ENCODE measurements at regions not wholly inside any gene's neighbourhood (a gene's known extent, or its start where the extent isn't known, plus 50 kb on each side); places are given as distances from the start of the nearest gene placed in this dataset.

DNA sequence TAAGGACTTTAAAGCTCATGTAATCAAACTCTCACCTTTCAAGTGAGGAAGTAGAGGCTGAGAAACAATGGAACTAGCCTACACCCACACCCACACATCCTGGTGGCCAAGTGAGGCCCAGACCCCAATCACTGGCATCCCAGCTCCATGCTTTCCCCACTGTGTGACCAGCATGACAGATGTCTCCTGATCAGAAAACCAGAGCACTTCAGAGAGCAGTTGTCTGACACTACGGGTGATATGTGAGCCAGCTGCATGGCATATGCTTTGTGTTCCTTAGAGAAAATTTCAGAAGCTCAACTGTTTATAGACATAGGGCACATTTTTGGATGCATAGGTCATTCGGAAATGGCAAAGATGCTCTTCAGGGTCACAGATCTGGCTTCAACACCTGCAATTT lies 315.2 kb downstream of the NDFIP2 start:
- no peak for ATAC-seq
- no peak overlapping the region for H3K27ac ChIP-seq
- H3K36me3 ChIP-seq = no peaks in the 10 kb centered on the region
- peaks cover 4% of the 10 kb centered on the region for H3K27me3 ChIP-seq
- H3K4me1 ChIP-seq = no peaks in the 10 kb centered on the region
- TF ChIP-seq POLR2A (IDR thresholded peaks at IDR 0.05) (no peak), POLR2AphosphoS5 (IDR thresholded peaks at IDR 0.05) (no peak), EP300 (IDR thresholded peaks at IDR 0.05) (no peak), CTCF (IDR thresholded peaks at IDR 0.05) (no peak)
- H3K9me3 ChIP-seq = peaks cover 0 to 4% (median 0%) of the 10 kb centered on the region in 3 donors
- H3K4me3 ChIP-seq = no peak overlapping the region
- 90% methylated on average over 2 of the region's 2 CpGs; no CpG with 5 or more reads in 1 of the 2 donors for WGBS, 2 donors (ENCODE audit: low coverage in 1 of 2)

- ATAC-seq = no peak
- Histone ChIP-seq H3K4me1 (no peaks in the 10 kb centered on the region), H3K36me3 (no peaks in the 10 kb centered on the region), H3K27me3 (peaks cover 4% of the 10 kb centered on the region), H3K27ac (no peak overlapping the region), H3K9me3 (peaks cover 0 to 14% (median 0%) of the 10 kb centered on the region in 3 donors), H3K4me3 (no peak overlapping the region)
- TF ChIP-seq EP300 (IDR thresholded peaks at IDR 0.05) (no peak), POLR2AphosphoS5 (IDR thresholded peaks at IDR 0.05) (no peak), CTCF (IDR thresholded peaks at IDR 0.05) (no peak), POLR2A (IDR thresholded peaks at IDR 0.05) (no peak)
- 29 to 42% methylated on average over 1 of the region's 1 CpG for WGBS, 2 donors (ENCODE audit: low coverage in 1 of 2)
Measured at GRCh38 chr13:79794931-79795330, 314.0 kb downstream of the NDFIP2 start.

- H3K36me3 ChIP-seq = no peaks in the 10 kb centered on the region
- H3K27ac ChIP-seq = no peak overlapping the region
- ATAC-seq = no peak
- H3K27me3 ChIP-seq = peaks cover 4% of the 10 kb centered on the region
- peaks cover 0 to 36% (median 0%) of the 10 kb centered on the region in 3 donors for H3K9me3 ChIP-seq
- no peak overlapping the region for H3K4me3 ChIP-seq
- H3K4me1 ChIP-seq = no peaks in the 10 kb centered on the region
- no peak for TF ChIP-seq CTCF (IDR thresholded peaks at IDR 0.05)
Measured at GRCh38 chr13:79792716-79793115, 311.8 kb downstream of the NDFIP2 start.

GRCh38 chr13:79791471-79792042 lies 310.6 kb downstream of the NDFIP2 start:
- no CpG with 5 or more reads among the region's 2 CpGs for WGBS, 2 donors (ENCODE audit: low coverage in 1 of 2)
- Histone ChIP-seq H3K4me3 (no peak overlapping the region), H3K4me1 (no peaks in the 10 kb centered on the region), H3K27ac (no peak overlapping the region), H3K27me3 (peaks cover 4% of the 10 kb centered on the region), H3K36me3 (no peaks in the 10 kb centered on the region), H3K9me3 (peaks cover 0 to 36% (median 0%) of the 10 kb centered on the region in 3 donors)
- no peak for ATAC-seq
- no peak for TF ChIP-seq CTCF (IDR thresholded peaks at IDR 0.05)
- no peak for TF ChIP-seq POLR2AphosphoS5 (IDR thresholded peaks at IDR 0.05)
- no peak for TF ChIP-seq POLR2A (IDR thresholded peaks at IDR 0.05)
- no peak for TF ChIP-seq EP300 (IDR thresholded peaks at IDR 0.05)

GRCh38 chr13:79786176-79786575 lies 305.2 kb downstream of the NDFIP2 start:
- no peak for ATAC-seq
- H3K27ac ChIP-seq = no peak overlapping the region
- TF ChIP-seq POLR2AphosphoS5 (IDR thresholded peaks at IDR 0.05) (no peak), CTCF (IDR thresholded peaks at IDR 0.05) (no peak), POLR2A (IDR thresholded peaks at IDR 0.05) (no peak), EP300 (IDR thresholded peaks at IDR 0.05) (no peak)
- H3K36me3 ChIP-seq = no peaks in the 10 kb centered on the region
- 85 to 92% methylated on average over 4 of the region's 4 CpGs for WGBS, 2 donors (ENCODE audit: low coverage in 1 of 2)
- peaks cover 0 to 32% (median 0%) of the 10 kb centered on the region in 3 donors for H3K9me3 ChIP-seq
- H3K4me3 ChIP-seq = no peak overlapping the region
- H3K27me3 ChIP-seq = no peaks in the 10 kb centered on the region
- H3K4me1 ChIP-seq = peaks cover 0 to 7% (median 0%) of the 10 kb centered on the region in 3 donors

Data from gastroesophageal sphincter (tissue), 4 donors.